Urinary bladder (tissue), 3 donors: ENCODE measurements at regions not wholly inside any gene's neighbourhood (a gene's known extent, or its start where the extent isn't known, plus 50 kb on each side); places are given as distances from the start of the nearest gene placed in this dataset.

ENCODE experiments used
- DNase-seq: peaks from one replicate; pipeline ENCODE4 v3.0.0-alpha.2; 2015; ENCODE audit errors: extremely low spot score
- H3K27ac ChIP-seq: one replicate; pipeline ENCODE4 v1.5.1; 2013; ENCODE audit warnings: low read depth, mild to moderate bottlenecking, moderate library complexity
- H3K36me3 ChIP-seq: one replicate; pipeline ENCODE4 v1.6.1; 2013; ENCODE audit warnings: mild to moderate bottlenecking, moderate library complexity; ENCODE audit not compliant: insufficient read depth
- H3K4me1 ChIP-seq: one replicate; pipeline ENCODE4 v1.6.1; 2013; ENCODE audit warnings: mild to moderate bottlenecking, moderate library complexity; ENCODE audit not compliant: insufficient read depth
- H3K4me3 ChIP-seq: one replicate; pipeline ENCODE4 v1.5.1; 2013; ENCODE audit warnings: low read depth, low read length
- WGBS: extraction: QIAGEN DNeasy Blood & Tissue Kit; methylation state at CpG from one replicate; pipeline ENCODE4 v1.1.7; 2013; 5-methylcytosine and 5-hydroxymethylcytosine counted together
- donor health status: healthy with polysubstance abuse.
- donor health status: healthy.

DNA sequence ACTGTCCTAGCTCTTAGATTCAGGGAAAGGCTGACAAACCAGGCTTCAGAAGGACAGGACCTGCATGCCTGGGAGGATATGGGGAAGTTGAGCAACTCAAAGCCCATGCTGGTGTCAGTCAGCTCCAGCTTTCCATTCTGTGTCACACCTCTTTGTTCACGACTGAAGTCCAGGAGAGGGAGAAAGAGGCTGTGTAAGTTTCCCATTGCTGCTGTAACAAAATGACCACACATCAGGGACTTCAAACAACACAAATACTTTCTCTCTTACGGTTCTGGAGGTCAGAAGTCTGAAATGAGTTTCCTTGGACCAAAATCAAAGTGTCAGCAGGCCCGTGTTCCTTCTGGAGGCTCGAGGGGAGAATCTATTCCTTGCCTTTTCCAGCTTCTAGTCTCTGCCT lies 50.6 kb upstream of the STX18 start:
- no peaks in the 10 kb centered on the region for H3K4me1 ChIP-seq
- H3K4me3 ChIP-seq: no peak overlapping the region
- DNase-seq: no peak
- no peaks in the 10 kb centered on the region for H3K36me3 ChIP-seq
- H3K27ac ChIP-seq: no peak overlapping the region
- 56% methylated on average over 4 of the region's 4 CpGs for WGBS
